Calu3 (cell line): ENCODE measurements at regions not wholly inside any gene's neighbourhood (a gene's known extent, or its start where the extent isn't known, plus 50 kb on each side); places are given as distances from the start of the nearest gene placed in this dataset.

Experiments
- BruUV-seq: library from RNA; stranded (reverse); fragments of 400-500 nt; replicated peaks from 2 replicates; lab custom pipeline; 2021; lab: Mats Ljungman, UMichigan
- CTCF ChIA-PET: fragments of 300-600 bp; sonication (Branson Sonifier 250); formaldehyde crosslinking; loops from one replicate; lab custom pipeline; 2022; ENCODE audit warnings: antibody characterized with exemption; lab: Charles Lee
- DNase-seq: peaks from one replicate; pipeline ENCODE4 v3.0.0; 2022
- H3K27ac Mint-ChIP-seq: one replicate; pipeline ENCODE4 v1.8.0; 2022; ENCODE audit warnings: mixed read lengths; ENCODE audit not compliant: unreplicated experiment
- H3K27me3 Mint-ChIP-seq: one replicate; pipeline ENCODE4 v1.8.0; 2022; ENCODE audit warnings: mixed read lengths; ENCODE audit not compliant: unreplicated experiment
- H3K36me3 Mint-ChIP-seq: one replicate; pipeline ENCODE4 v1.8.0; 2022; ENCODE audit warnings: mild to moderate bottlenecking, moderate library complexity, mixed read lengths; ENCODE audit not compliant: insufficient read depth, unreplicated experiment
- H3K4me1 Mint-ChIP-seq: one replicate; pipeline ENCODE4 v1.8.0; 2022; ENCODE audit warnings: mild to moderate bottlenecking, low read depth, mixed read lengths; ENCODE audit not compliant: unreplicated experiment
- H3K4me3 Mint-ChIP-seq: one replicate; pipeline ENCODE4 v1.8.0; 2022; ENCODE audit warnings: mild to moderate bottlenecking, low read depth, moderate library complexity, mixed read lengths; ENCODE audit not compliant: unreplicated experiment
- H3K9me3 Mint-ChIP-seq: one replicate; pipeline ENCODE4 v1.8.0; 2022; ENCODE audit warnings: low read depth, mixed read lengths; ENCODE audit not compliant: unreplicated experiment
- CTCF ChIP-seq: fragments of 200-600 bp; IDR thresholded peaks from one replicate; pipeline ENCODE4 v1.8.0; 2022; ENCODE audit warnings: antibody characterized with exemption; ENCODE audit not compliant: unreplicated experiment
- intact Hi-C: fragments of 100-400 bp; cut with micrococcal nuclease; formaldehyde crosslinking; loops from one replicate; pipeline ENCODE4 v1.10.0; 2022; ENCODE audit not compliant: unreplicated experiment

- no TSS peak for BruUV-seq
- Mint-ChIP-seq H3K4me1 (no peaks in the 10 kb centered on the region), H3K27me3 (no peaks in the 10 kb centered on the region), H3K36me3 (no peaks in the 10 kb centered on the region), H3K4me3 (no peak overlapping the region), H3K27ac (no peak overlapping the region), H3K9me3 (peaks cover 9% of the 10 kb centered on the region)
- CTCF ChIA-PET: no interaction called here
- intact Hi-C loops: no loop called here
- DNase-seq: no peak
- no peak for TF ChIP-seq CTCF
Measured at GRCh38 chr21:19031953-19032352, 628.4 kb upstream of the TMPRSS15 start.

- Mint-ChIP-seq H3K27ac (no peak overlapping the region), H3K4me3 (no peak overlapping the region), H3K27me3 (no peaks in the 10 kb centered on the region), H3K4me1 (no peaks in the 10 kb centered on the region), H3K36me3 (no peaks in the 10 kb centered on the region), H3K9me3 (peaks cover 9% of the 10 kb centered on the region)
- no TSS peak for BruUV-seq
- no peak for DNase-seq
- intact Hi-C loops: no loop called here
- CTCF ChIA-PET: no interaction called here
- TF ChIP-seq CTCF: no peak
Measured at GRCh38 chr21:19034041-19034440, 630.5 kb upstream of the TMPRSS15 start.

- no peak for TF ChIP-seq CTCF
- Mint-ChIP-seq H3K36me3 (no peaks in the 10 kb centered on the region), H3K4me1 (no peaks in the 10 kb centered on the region), H3K4me3 (no peak overlapping the region), H3K27me3 (no peaks in the 10 kb centered on the region), H3K9me3 (peaks cover 9% of the 10 kb centered on the region), H3K27ac (no peak overlapping the region)
- DNase-seq: no peak
- intact Hi-C loops: no loop called here
- CTCF ChIA-PET: no interaction called here
- BruUV-seq: no TSS peak
Measured at GRCh38 chr21:19034560-19034959, 631.0 kb upstream of the TMPRSS15 start.

GRCh38 chr21:19045876-19046275 is 642.3 kb upstream of the TMPRSS15 start:
- no peak for DNase-seq
- Mint-ChIP-seq H3K27me3 (no peaks in the 10 kb centered on the region), H3K4me1 (no peaks in the 10 kb centered on the region), H3K36me3 (no peaks in the 10 kb centered on the region), H3K27ac (no peak overlapping the region), H3K4me3 (no peak overlapping the region), H3K9me3 (peaks cover 9% of the 10 kb centered on the region)
- no TSS peak for BruUV-seq
- intact Hi-C loops: no loop called here
- CTCF ChIA-PET: no interaction called here
- TF ChIP-seq CTCF: no peak
